Sigmoid colon (tissue), 6 donors: ENCODE measurements at regions not wholly inside any gene's neighbourhood (a gene's known extent, or its start where the extent isn't known, plus 50 kb on each side); places are given as distances from the start of the nearest gene placed in this dataset.
"Not testable (repeated sequence)": the region's sequence is repeated elsewhere in the genome, so short reads cannot be mapped to it uniquely, and the experiment has no call there.

Experiments used
- DNase-seq: peaks from one replicate; pipeline ENCODE4 v3.0.0-alpha.2; 2019
- H3K27ac ChIP-seq, 4 donors: fragments of 200-600 bp; sonication (generic); one replicate each; pipeline ENCODE4 v1.5.1; 2016 to 2019; ENCODE audit warnings: mild to moderate bottlenecking in 1 of 4
- H3K27me3 ChIP-seq, 3 donors: fragments of 200-600 bp; sonication (generic); one replicate each; pipeline ENCODE4 v1.5.1; 2019; ENCODE audit warnings: mild to moderate bottlenecking in 1 of 3
- H3K36me3 ChIP-seq, 4 donors: fragments of 200-600 bp; sonication (generic); one replicate each; pipeline ENCODE4 v1.5.1; 2016 to 2019
- H3K4me1 ChIP-seq, 4 donors: fragments of 200-600 bp; sonication (generic); one replicate each; pipeline ENCODE4 v1.5.1; 2017 to 2019
- H3K4me3 ChIP-seq, 4 donors: fragments of 200-600 bp; sonication (generic); one replicate each; pipeline ENCODE4 v1.5.1; 2017 to 2019; ENCODE audit warnings: mild to moderate bottlenecking in 2 of 4, moderate library complexity in 1 of 4
- H3K9me3 ChIP-seq, 4 donors: fragments of 200-600 bp in 3 of 4; sonication (generic) in 3 of 4; one replicate each; pipeline versions ENCODE4 v1.5.1 to v1.6.1; 2013 to 2019
- EP300 ChIP-seq, 4 donors: sonication (generic); formaldehyde crosslinking; IDR thresholded peaks; one replicate each; pipeline ENCODE4 v1.6.1; 2017; ENCODE audit warnings: antibody characterized with exemption in 4 of 4
- POLR2A ChIP-seq, 2 donors: fragments of 450-650 bp; IDR thresholded peaks; one replicate each; pipeline ENCODE4 v1.6.1; 2016; ENCODE audit warnings: antibody characterized with exemption in 2 of 2, mild to moderate bottlenecking in 2 of 2, moderate library complexity in 2 of 2
- POLR2AphosphoS5 ChIP-seq, 4 donors: sonication (generic); formaldehyde crosslinking; IDR thresholded peaks; one replicate each; pipeline ENCODE4 v1.6.1; 2017; ENCODE audit warnings: antibody characterized with exemption in 4 of 4
- WGBS, 2 donors: extraction: QIAGEN DNeasy Blood & Tissue Kit; methylation state at CpG; one replicate each; pipeline ENCODE4 v1.1.7; 2013; 5-methylcytosine and 5-hydroxymethylcytosine counted together
- intact Hi-C: fragments of 100-400 bp; cut with DNase I; formaldehyde crosslinking; loops from one replicate; pipeline ENCODE4 v1.15.1; 2023
- TF ChIP-seq, protein P1 (sequence below), 4 experiments: fragments of 450-650 bp in 3 of 4; fragments of 200-600 bp in 1 of 4; IDR thresholded peaks; one replicate each; pipeline ENCODE4 v1.5.1; 2016 to 2019; ENCODE audit warnings: antibody characterized with exemption in 4 of 4, mild to moderate bottlenecking in 3 of 4, moderate library complexity in 2 of 4
- donor health status: healthy with polysubstance abuse.
- donor health status: healthy.

DNA sequence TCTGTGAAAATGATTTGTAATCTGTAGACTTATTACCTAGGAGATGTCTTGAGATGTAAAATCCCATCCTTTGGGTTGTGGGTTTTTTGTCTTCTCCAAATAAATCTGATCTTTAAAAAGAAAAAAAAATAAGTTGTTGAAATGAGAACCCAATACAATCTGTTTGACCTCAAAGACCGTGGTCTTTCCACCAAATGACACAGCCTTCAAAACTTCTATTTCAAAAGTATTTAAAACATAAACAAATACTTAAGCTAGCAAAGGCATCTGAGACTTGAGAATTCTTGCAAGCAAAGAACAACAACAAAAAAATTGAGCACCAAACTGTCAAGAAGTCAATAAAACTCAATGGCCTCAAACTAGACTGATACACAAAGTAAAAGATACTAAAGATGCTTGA is 67.9 kb upstream of the HECW1 start:
- no peaks in the 10 kb centered on the region for H3K36me3 ChIP-seq
- H3K4me3 ChIP-seq: no peak overlapping the region
- intact Hi-C loops: no loop called here
- no peak for DNase-seq
- no peaks in the 10 kb centered on the region for H3K4me1 ChIP-seq
- H3K27ac ChIP-seq: no peak overlapping the region
- TF ChIP-seq POLR2A (IDR thresholded peaks at IDR 0.05) (no peak), POLR2AphosphoS5 (IDR thresholded peaks at IDR 0.05) (no peak), EP300 (IDR thresholded peaks at IDR 0.05) (no peak)
- TF ChIP-seq, protein P1, sequence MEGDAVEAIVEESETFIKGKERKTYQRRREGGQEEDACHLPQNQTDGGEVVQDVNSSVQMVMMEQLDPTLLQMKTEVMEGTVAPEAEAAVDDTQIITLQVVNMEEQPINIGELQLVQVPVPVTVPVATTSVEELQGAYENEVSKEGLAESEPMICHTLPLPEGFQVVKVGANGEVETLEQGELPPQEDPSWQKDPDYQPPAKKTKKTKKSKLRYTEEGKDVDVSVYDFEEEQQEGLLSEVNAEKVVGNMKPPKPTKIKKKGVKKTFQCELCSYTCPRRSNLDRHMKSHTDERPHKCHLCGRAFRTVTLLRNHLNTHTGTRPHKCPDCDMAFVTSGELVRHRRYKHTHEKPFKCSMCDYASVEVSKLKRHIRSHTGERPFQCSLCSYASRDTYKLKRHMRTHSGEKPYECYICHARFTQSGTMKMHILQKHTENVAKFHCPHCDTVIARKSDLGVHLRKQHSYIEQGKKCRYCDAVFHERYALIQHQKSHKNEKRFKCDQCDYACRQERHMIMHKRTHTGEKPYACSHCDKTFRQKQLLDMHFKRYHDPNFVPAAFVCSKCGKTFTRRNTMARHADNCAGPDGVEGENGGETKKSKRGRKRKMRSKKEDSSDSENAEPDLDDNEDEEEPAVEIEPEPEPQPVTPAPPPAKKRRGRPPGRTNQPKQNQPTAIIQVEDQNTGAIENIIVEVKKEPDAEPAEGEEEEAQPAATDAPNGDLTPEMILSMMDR (IDR thresholded peaks at IDR 0.05): no peak
- no peaks in the 10 kb centered on the region for H3K27me3 ChIP-seq
- H3K9me3 ChIP-seq: peaks cover 0 to 7% (median 1%) of the 10 kb centered on the region in 4 donors
- 41 to 56% methylated on average over 1 of the region's 1 CpG for WGBS, 2 donors

DNA sequence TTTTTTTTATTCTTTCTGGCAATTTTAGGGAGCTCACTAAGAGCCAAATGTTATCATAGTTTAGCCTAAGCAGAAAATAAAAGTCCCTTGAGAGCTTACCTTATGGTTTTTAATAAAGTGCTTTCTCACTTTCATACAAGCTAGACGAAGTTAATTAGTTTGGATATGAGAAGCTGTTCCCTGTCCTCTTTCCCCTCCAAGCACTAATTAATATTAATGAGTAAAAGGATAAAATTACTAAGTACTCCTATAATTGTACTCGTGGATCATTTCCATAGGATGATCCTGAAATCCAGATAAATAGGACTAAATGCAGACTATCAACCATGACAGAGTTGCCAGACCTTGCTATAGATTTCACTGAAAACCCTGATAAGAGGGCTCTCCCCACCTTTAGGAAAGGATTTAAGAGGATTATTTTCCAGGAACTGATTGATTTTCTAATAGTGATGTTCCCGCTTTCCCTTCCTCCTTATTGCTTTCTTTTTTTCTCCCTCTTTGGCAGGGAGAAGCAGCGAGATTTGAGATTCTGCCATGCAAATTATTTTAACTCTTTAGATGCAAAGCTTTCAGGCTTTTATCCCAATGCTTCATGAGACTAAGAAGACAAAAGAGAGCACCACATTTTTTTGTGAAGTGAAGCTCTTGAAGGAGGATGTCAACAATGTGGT is 58.3 kb upstream of the HECW1 start:
- no peak for TF ChIP-seq POLR2A (IDR thresholded peaks at IDR 0.05)
- TF ChIP-seq EP300 (IDR thresholded peaks at IDR 0.05): no peak
- TF ChIP-seq POLR2AphosphoS5 (IDR thresholded peaks at IDR 0.05): no peak
- TF ChIP-seq, protein P1 (IDR thresholded peaks at IDR 0.05): no peak
- no peaks in the 10 kb centered on the region for H3K27me3 ChIP-seq

DNA sequence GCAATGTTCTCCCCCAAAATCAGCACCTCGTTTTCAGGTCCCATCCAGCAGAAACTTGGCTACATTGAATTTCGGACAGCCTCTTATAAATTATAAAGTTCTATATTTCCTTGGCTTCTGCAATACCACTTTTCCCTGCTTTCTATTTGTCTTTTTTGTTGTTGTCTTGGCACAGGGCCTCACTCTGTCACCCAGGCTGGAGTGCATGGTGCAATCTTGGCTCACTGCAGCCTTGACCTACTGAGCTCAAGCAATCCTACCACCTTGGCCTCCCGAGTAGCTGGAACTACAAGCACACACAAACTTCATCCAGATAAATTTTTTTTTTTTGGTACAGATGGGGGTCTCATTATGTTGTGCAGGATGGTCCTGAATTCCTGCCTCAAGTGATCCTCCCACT is 55.3 kb upstream of the HECW1 start:
- Histone ChIP-seq H3K27me3 (no peaks in the 10 kb centered on the region), H3K4me3 (no peak overlapping the region), H3K4me1 (no peaks in the 10 kb centered on the region), H3K9me3 (no peaks in the 10 kb centered on the region), H3K36me3 (no peaks in the 10 kb centered on the region), H3K27ac (no peak overlapping the region)
- TF ChIP-seq POLR2AphosphoS5 (IDR thresholded peaks at IDR 0.05) (no peak), EP300 (IDR thresholded peaks at IDR 0.05) (no peak), POLR2A (IDR thresholded peaks at IDR 0.05) (no peak)
- TF ChIP-seq, protein P1 (IDR thresholded peaks at IDR 0.05): no peak
- no peak for DNase-seq
- 65 to 82% methylated on average over 3 of the region's 3 CpGs for WGBS, 2 donors
- intact Hi-C loops: no loop called here

More for the DNA sequence above, 58.3 kb upstream of the HECW1 start:
- Histone ChIP-seq H3K36me3 (no peaks in the 10 kb centered on the region), H3K4me1 (no peaks in the 10 kb centered on the region), H3K4me3 (no peak overlapping the region), H3K27ac (no peak overlapping the region), H3K9me3 (no peaks in the 10 kb centered on the region)
- intact Hi-C loops: no loop called here
- no peak for DNase-seq
- WGBS, 2 donors: 43 to 50% methylated on average over 4 of the region's 4 CpGs

DNA sequence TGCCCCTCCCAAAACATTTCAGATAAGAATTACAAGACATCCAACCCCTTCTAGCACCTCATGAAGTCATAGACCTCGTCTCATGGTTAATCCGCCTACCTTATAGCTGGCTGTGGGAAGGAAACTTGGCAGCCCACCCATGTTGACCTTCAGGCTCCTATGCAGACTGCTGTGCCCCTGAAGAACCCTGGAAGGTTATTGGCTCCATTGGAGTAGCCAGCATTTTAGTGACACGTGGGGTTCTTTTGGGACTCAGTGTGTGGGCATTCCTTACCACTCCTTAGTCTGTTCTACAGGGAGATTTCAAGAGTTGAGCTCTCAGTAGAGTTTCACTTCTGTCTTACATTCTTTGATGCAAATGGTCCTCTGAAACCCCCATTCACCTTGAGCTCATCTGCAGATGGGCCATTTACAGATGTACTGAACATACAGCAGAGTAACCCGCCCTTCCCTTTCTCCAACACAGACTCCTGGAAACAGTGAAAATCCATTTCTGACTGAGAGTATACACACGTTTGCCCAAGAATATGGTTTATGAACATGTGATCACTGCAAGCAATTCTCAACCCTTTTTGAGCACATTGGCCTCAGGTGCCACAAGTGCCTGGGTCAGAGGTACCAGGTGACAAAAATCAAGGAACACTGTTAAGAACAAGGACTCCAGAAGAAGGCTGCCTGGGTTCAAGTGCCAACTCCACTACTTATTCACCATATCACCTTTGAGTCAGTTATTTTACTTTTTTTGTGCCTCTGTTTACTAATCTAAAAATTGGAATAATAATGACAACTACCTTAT is 54.0 kb upstream of the HECW1 start:
- H3K27ac ChIP-seq: no peak overlapping the region
- WGBS, 2 donors: 69 to 75% methylated on average over 5 of the region's 5 CpGs
- H3K27me3 ChIP-seq: no peaks in the 10 kb centered on the region
- H3K4me3 ChIP-seq: no peak overlapping the region
- intact Hi-C loops: no loop called here
- no peak for TF ChIP-seq POLR2A (IDR thresholded peaks at IDR 0.05)
- TF ChIP-seq, protein P1 (IDR thresholded peaks at IDR 0.05): no peak
- TF ChIP-seq POLR2AphosphoS5 (IDR thresholded peaks at IDR 0.05): no peak
- no peak for TF ChIP-seq EP300 (IDR thresholded peaks at IDR 0.05)
- no peaks in the 10 kb centered on the region for H3K4me1 ChIP-seq
- no peaks in the 10 kb centered on the region for H3K9me3 ChIP-seq
- no peak for DNase-seq
- H3K36me3 ChIP-seq: no peaks in the 10 kb centered on the region

DNA sequence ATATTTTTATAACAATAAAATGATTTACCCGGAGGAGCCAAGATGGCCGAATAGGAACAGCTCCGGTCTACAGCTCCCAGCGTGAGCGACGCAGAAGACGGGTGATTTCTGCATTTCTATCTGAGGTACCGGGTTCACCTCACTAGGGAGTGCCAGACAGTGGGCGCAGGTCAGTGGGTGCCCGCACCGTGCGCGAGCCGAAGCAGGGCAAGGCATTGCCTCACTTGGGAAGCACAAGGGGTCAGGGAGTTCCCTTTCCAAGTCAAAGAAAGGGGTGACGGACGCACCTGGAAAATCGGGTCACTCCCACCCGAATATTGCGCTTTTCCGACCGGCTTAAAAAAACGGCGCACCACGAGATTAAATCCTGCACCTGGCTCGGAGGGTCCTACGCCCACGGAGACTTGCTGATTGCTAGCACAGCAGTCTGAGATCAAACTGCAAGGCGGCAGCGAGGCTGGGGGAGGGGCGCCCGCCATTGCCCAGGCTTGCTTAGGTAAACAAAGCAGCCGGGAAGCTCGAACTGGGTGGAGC is 53.3 kb upstream of the HECW1 start:
- H3K4me3 ChIP-seq, intact Hi-C loops, H3K9me3 ChIP-seq, H3K4me1 ChIP-seq, DNase-seq, H3K36me3 ChIP-seq, H3K27ac ChIP-seq, H3K27me3 ChIP-seq: not testable (repeated sequence)
- WGBS, 2 donors: 71 to 84% methylated on average over 31 of the region's 33 CpGs
